GOT3 (cell line): ENCODE measurements at regions not wholly inside any gene's neighbourhood (a gene's known extent, or its start where the extent isn't known, plus 50 kb on each side); places are given as distances from the start of the nearest gene placed in this dataset.

ENCODE experiments used
- DNase-seq: peaks from one replicate; lab custom pipeline; 2025; ENCODE audit warnings: mixed read lengths; lab: John Stamatoyannopoulos, UW

DNA sequence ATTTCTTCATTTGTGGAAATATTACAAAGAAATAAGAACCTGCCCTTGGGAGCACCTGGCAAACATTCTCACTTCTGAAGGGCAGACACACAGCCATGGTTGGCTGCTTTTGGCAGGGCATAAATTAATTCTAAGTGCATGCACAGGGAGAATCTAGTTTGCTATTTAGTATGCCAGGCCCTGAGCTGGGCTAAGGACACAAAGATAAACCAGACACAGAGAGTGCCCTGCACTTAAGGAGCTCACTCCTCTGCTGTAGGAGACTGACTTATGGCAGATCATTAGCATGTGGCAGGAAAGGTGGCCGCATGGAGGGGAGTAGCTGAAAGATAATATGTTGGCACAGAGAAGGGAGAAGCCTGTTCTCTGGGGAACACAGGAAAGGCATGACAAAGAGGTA lies 367.0 kb downstream of the LPIN1 start:
- DNase-seq, result no peak

DNA sequence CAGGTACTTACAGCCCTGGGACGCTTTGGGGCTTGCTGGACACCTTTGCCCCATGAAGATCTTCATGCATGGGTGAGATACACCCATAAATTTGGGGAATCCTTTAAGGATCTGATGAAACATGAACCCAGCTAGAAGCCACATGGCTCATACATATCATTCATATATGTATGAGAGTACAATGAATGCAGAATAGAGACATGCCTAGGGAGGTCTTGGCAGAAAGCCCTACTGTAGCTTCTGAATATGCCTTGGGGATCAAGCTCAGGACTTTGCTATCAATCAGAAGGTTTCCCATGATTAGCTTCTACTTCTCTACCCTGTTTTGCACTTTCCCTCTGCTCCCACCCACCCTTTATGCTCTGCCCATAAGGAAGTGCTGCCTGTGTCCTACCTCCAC lies 368.4 kb downstream of the LPIN1 start:
- DNase-seq, result no peak

DNA sequence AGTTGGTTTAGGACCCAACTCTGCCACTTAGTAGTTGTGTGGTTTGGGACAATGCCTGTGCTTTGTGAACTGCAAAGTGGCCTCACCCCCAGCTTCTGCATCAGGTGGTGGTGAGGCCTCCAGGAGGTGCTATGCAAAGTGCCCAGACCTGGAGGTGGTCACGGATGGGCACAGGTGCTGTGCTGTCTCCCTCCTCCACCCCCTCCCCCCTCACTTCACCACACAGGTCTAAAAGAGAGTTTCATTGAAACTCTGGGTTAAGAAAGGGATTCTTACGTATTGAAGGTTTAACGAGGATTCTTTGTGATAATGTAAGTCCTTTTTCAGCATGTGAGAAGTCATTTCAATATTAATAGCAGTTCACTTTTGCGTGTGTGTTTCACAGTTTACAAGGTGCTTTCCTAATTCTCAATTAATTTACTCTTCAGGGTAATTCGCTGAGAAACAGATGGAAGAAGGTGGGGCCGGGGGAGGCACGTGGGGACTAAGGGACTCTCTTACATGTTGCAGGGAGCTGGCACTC lies 369.9 kb downstream of the LPIN1 start:
- DNase-seq, result no peak

DNA sequence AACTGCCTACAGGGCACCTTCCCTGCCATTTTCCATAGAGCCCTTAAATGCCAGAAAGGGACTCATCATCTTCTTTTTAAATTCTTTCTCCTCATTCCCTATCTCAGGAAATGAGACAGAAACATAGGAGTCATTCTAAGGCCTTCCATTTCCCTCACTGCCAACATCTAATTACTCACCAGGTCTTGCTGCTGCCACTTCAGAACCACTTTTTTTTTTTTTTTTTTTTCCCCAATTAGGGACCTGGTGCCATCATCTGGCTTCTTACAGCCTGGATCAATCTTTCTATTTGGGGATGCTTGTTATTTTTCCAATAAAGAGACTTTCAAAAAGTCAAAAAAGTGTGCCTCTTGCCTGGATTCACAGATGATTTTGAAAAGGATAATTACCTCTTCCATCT lies 373.4 kb downstream of the LPIN1 start:
- no peak for DNase-seq

DNA sequence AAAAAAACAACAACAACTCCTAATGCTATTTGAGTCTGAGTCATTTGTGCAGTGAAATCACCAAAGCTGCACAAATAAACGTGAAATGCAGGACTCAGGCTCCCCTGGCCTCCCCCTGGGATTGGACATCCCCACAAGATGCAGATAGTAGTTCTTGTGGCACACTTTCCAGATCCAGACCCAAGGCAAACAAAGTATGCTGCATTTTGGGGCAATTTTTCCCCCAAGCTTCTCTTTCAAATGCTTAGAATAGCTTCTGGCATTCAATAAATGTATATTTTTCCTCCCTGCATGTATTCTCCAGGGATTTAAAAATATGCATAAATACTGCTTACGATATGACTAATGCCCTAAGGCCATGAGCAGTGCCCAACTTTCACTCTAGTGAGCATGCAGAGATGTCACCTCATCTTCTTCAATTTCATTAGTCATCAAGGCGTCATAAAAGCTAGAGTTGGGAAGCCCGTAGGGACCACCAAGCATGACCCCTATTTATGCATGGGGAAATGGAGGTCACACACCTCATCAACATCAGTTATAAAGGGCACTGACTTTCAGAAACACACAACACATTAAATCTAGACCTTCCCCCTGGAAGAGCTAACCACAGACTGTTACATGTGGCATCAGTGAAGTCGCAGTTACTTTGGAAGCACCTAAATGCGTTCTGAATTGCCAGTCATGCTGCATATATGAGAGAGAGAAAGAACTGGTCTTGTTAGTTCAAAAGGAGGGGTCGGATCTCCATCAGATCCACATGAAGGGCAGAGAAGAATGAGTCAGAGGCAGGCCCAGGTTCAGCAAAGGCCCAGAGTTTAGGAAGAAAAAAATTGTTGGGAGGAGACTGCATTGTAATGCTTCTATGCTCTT lies 374.1 kb downstream of the LPIN1 start:
- DNase-seq, result peak; percentile 60

DNA sequence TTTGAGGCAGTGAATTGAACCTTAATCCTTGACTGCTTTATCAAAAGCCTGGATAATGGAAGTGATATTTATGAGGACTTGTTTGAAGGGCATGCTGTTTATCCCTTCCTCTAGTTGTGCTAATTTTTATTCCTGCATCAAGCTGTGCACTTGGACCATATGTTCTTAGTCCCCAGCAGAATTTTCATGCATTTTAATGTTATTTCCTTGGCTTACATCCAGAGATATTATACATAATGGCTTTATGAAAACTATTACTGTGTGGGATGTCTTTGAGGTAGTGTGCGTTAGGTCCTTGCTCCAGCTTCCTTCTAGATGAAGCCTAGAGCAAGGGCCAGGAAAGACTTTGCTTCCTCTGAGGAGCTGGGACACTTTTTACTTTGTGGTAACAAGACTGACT lies 378.4 kb downstream of the LPIN1 start:
- DNase-seq, result no peak

DNA sequence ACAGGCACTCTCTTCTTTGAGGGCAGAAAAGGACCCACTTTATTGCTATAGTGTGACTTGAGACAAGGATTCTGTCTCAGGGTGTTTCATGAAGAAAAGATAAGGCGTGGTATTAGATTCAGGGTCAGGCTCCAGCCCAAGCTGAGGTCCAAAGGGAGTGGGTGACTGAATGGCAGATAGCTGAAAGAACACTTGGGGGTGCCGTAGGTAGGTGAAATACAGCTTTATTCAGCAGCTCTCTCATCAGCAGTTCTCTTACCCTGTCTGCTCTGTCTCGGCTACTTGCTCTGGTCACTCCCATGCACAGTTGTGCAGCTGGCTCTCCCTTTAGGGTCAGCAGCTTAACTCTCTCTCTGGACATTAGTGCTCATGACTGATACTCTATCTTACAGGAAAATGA lies 379.9 kb downstream of the LPIN1 start:
- DNase-seq, result no peak

DNA sequence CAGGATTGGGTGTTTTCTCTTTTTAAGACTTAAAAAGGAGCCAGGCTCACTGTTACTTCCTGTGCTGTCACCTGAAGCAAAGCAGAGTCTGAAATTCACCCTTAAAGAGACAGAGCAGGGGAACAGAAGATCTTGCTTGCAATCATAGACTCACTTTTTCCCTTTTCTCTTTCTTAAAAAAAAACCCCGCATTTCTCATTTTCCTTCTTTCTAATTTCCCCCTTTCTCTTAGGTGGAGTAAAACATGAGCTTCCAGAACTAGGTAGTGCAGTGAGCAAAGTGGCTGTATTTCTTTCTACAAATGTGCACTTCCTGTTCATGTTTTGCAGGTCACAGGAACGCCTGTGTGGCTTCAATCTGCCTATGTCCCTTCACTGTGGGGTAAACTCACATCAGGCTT lies 381.2 kb downstream of the LPIN1 start:
- DNase-seq, result no peak

DNA sequence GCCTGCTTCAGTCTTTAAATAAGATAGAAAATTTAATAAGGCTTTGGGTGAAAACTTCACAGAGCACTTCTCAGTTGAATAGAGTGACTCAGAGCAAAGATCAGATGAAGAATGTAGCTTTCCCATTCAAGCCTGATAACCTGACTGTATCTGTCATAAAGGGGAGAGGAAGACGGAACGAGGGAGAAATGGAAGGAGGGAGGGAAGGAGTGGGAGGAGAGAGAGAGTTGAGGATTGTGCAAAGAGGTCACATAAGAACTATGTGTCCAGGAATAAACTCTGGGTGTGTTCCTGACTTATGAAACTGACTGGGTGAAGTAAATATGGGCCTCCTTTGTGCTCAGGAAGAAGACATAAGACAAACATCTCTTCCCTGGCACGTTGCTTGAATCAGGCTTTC lies 385.5 kb downstream of the LPIN1 start:
- no peak for DNase-seq

DNA sequence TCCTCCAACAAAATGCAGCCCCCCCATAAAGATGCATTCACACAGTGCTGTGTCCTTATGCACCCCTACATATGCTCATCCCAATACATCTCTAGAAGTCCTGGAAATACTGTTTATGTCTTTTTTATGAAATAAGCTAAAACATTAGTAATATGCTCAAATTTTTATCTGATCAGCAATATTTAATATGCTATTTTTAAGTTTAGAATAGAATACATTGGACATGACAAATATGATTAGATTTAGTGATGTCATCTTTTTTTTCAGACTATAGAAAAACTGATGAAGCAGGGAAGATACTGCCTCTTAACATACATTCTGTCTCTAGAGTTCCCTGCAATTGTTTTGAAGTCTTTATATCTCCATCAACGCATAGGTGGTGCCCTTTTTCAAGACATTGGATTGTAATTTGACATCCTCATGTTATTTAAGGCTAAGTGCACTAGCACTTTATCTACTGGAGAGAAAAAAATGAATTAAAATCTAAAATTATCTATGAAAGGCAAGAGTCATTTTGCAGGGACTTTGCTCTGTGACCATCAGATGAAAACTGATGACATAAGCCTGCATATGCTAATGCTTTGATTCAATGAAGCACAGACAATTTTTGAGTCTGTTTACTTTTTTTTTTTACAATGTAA lies 395.3 kb downstream of the LPIN1 start:
- no peak for DNase-seq

DNA sequence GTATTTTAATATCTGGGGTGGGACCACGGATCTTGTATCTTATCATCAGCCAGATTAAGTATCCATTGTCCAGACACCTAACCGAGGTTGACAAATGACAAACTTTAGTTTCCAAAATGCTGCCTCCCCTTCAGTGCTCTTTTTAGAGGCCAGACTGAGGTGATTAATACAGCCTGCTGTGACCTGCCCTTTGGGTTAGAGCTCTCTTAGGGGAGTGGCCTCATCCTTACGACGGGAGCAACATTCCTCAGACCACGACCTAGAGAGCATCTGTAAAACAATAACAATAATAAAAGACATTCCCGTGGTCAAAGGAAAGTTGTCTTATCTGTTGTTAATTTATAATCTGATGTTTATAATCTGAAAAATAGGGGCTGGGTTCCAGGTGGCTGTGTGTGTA lies 405.3 kb downstream of the LPIN1 start:
- no peak for DNase-seq

DNA sequence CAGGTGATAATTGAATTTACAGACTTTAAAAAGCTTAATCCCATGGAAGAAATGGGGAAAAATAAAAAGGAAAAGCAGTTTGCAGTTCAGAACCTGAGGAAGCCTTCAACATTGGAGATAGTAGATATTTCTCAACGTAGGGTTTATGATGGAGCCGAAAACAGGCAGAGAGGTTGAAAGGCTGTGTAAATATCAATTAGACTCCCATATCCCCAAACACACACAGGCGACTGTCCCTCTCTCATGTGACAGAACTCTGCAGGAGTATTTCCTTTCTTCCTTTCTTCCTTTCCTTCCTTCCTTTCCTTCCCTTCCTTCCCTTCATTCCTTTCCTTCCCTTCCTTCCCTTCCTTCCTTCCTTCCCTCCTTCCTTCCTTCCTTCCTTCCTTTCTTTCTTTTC lies 406.5 kb downstream of the LPIN1 start:
- DNase-seq, result no peak

DNA sequence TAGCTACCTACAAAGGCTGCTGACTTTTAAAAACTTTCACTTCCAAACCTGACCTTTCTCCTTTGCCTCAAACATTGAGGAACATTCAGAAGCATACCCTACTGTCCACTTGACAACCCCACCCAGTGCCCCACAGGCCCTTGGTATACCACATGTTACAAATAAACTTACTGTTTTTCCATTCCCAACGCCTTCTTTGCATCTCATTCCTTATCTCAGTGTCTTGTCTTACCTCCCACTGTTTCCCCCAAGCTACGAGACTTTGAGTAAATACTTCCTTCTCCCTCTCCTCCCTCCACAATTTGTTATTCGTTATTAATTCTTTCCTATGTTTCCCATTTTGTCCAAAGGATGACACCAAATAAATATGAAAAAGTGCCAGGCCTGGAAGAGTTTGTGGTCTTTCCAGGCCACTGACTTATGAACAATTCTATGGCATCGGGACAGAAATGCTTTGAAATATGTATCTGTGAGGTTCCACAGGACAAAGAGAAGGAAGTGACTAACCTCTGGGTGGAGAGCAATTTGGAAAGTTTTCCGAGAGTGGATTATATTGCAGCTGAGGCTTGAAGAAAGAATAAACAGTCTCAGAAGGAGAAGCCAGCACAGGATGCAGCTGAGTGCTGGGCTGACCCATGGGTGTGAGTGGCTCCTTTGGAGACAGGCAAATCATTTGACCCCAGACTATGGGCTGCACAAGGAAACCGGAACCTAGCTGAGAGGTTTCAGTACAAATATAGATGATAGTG lies 409.0 kb downstream of the LPIN1 start:
- no peak for DNase-seq

DNA sequence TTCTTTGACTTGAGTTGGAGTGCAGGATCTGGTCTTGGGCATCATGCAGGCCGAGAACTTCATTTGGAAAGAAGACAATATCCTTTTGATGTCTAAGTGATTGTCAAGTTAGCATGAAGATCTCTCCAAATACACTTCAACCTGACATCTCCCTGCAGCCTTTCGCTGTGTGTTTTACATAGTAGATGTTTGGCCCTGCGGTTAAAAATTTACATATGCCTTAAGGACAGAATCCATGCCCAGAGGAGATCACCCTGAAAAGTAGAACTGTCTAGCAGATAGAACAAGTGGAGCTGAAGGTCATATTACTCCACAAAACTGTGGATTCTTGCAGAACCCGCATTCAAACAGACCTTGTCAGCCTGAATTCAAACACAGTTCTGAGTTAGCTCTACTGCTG lies 409.9 kb downstream of the LPIN1 start:
- no peak for DNase-seq

DNA sequence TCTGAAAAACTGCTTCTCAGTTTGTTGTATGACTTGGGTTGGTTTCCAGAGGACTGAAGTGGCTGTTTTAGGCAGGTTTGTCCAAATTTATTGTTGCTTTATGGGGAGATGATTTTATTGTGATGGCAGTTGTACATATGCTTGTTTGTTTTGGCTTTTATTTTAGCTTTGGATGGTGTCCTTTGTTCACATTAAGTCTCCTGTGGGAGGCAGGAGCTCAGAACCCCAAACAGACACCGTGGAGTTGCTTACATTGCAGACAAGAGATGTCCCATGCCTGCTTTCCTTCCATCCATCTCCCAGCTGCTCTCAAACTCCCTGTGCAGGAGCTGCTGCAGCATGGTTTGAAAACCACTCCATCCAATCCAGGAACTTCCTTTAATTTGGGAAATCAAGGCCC lies 414.7 kb downstream of the LPIN1 start:
- DNase-seq, result no peak

DNA sequence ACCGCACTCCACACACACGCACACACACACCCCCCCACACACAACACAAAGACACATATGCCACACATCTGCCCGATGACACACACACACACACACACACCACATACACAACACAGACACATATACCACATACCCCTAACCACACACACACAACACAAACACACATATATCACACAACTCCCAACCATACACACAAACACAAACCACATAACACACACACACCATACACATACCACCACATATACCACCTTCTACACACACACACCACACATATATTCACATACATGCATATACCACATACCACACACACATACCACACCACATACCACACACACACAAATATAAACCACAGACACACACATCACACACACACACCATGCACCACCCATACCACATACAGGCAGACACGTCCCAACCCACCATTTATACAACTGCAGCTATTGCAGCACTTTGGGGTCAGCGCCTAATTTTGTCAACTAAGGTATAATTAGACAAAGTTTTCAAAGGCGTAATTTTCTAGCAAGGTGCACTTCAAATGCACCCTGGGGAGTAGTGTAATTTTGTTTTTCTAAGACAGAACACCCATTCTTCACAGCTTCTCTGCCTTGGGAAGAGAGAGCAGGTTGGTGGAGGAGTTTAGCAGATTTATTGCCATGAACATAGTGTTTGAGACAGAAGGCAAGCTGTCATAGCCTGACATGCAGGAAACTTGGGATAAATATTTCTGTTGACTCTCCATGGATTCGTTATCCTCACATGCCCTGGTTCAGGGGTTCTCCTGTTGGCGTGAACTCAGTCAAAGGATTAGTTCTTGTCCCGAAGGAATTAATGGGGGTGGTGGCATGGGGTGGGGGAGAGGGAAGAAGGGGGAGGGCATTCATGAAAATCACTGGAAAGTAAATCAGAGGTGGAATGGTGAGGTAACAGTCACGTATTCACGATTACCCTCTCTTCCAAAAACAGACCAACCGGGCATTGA lies 416.1 kb downstream of the LPIN1 start:
- DNase-seq, result no peak

DNA sequence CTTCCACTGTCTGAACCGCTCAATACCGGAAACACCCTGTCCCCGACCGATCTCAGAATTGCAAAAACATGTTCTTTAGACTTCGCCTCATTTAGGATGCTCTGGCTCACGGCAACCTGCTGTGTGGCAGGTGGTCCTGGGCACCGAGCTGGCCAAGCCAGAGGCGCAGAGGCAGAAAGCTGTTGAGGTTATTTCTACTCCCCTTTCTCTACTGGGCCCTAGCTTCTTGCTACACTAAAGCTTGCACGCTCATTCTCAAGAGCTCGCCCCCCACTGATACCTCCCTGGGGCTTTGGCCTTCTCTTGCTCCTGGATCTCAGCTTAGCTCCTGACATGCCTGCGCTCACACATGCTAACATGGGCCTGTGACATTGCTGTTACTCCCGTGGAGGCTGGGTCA lies 417.4 kb downstream of the LPIN1 start:
- DNase-seq, result no peak

DNA sequence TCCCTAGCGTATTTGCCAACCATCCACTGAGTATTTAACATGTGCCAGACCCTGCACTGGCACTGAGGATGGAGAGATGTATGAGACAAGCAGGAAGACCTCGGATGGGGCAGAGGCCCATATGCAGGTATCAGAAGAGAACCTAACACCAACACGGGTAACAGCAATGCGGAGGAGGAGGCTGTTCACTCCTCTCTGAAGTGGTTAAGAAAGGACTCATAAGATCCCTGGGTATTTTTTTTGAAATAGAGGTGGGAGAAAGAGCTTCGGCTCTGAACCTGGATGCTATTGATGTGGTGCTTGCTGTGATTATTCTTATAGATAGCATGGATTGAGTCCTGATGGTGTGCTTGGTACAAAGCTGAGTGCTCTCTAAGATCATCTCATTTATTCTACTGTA lies 418.3 kb downstream of the LPIN1 start:
- no peak for DNase-seq

DNA sequence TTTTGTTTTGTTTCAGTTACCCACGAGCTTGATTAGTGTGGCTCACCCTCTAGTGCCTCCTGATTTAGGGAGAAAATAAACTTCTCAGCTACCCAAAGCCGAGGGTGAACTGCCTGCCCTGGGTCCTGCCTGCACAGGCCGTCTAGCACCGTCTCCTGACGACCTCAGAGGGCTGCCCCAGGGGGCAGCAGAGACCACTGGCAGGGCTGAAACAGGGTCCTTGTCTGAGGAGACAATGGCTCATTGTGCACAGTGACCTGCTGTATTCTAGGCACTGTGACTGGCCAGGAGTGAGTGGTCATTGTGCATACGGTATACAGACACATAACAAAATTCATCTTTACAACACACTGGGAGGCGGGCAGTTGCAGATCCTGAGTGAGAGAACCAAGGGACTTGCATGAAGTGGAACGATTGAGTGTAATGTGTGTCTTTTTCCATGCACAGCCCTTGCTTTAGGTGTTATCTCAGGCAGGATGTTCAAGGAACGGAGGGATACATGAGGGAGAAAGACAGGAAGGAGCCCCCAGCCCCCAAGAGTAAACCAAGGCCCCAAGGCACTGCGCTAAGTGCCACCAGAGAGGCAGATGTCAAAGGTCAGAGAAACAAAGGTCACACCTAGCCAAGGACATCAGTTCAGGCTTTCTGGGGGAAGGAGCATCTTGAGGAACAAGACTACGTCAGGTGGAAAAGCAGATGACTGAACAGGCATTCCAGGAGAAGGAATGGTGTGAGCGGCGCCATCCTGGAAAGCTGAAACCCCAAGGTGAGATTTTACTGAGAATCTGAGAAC lies 421.3 kb downstream of the LPIN1 start:
- no peak for DNase-seq

DNA sequence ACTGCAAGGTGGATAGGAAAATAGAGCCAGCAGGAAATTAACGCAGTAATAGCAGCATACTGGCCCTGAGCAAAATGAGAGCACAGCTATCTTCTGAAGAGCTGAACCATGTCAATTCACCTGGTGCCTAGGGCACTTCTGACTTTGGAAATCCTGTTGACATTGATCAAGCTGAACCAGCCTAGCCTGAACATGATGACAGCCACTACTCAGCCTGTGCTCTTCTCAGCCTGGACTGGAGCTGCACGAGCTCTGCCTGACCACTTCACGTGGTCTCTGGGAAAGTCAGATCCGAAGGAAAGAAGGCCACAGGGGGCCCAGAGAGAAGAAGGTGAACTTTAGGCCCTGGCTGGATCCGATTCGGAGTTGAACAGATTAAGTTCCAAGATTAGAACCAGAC lies 421.9 kb downstream of the LPIN1 start:
- no peak for DNase-seq
